CD14-positive monocyte (primary cell): ENCODE measurements at regions not wholly inside any gene's neighbourhood (a gene's known extent, or its start where the extent isn't known, plus 50 kb on each side); places are given as distances from the start of the nearest gene placed in this dataset.

Experiments used
- DNase-seq, 3 donors: peaks; one replicate each; pipeline ENCODE4 v3.0.0-alpha.2; 2011 to 2022
- H2AFZ ChIP-seq: 2 replicates; pipeline ENCODE4 v1.6.0; 2012; ENCODE audit warnings: mild to moderate bottlenecking, low read depth, low read length, inconsistent platforms; ENCODE audit not compliant: insufficient read depth, poor library complexity, severe bottlenecking
- H3K27ac ChIP-seq, 2 donors: 1 replicate in 1 of 2; 2 replicates in 1 of 2; pipeline ENCODE4 v1.5.1; 2012 to 2013; ENCODE audit warnings: low read length in 2 of 2, control low read depth in 1 of 2, inconsistent platforms in 1 of 2, low read depth in 1 of 2, mild to moderate bottlenecking in 1 of 2
- H3K27me3 ChIP-seq, 2 donors: one replicate each; pipeline versions ENCODE4 v1.6.0 to v1.6.1; 2011 to 2013; ENCODE audit warnings: low read length in 2 of 2; ENCODE audit not compliant: control insufficient read depth in 2 of 2, insufficient read depth in 2 of 2
- H3K36me3 ChIP-seq, 2 donors: replicated peaks in 1 of 2; 1 replicate in 1 of 2; 2 replicates in 1 of 2; pipeline versions ENCODE4 v1.5.1 to v1.6.1; 2012 to 2013; ENCODE audit warnings: low read length in 2 of 2, control low read depth in 1 of 2, inconsistent platforms in 1 of 2, mild to moderate bottlenecking in 1 of 2; ENCODE audit not compliant: insufficient read depth in 2 of 2, control insufficient read depth in 1 of 2
- H3K4me1 ChIP-seq, 2 donors: 1 replicate in 1 of 2; 2 replicates in 1 of 2; pipeline versions ENCODE4 v1.5.1 to v1.6.1; 2012 to 2013; ENCODE audit warnings: low read length in 2 of 2, control low read depth in 1 of 2, inconsistent platforms in 1 of 2, mild to moderate bottlenecking in 1 of 2, moderate library complexity in 1 of 2; ENCODE audit not compliant: insufficient read depth in 2 of 2, control insufficient read depth in 1 of 2
- H3K4me2 ChIP-seq: replicated peaks from 2 replicates; pipeline ENCODE3; 2012; ENCODE audit warnings: low read length, moderate library complexity, mild to moderate bottlenecking; ENCODE audit not compliant: poor library complexity, severe bottlenecking; ENCODE audit errors: extremely low read depth
- H3K4me3 ChIP-seq, 3 experiments: fragments of 200-600 bp in 1 of 3; sonication (generic) in 1 of 3; replicated peaks in 1 of 3; 1 replicate in 2 of 3; 2 replicates in 1 of 3; pipeline ENCODE4 v1.5.1; 2011 to 2013; ENCODE audit warnings: low read length in 3 of 3, mild to moderate bottlenecking in 3 of 3, control low read depth in 2 of 3, low read depth in 2 of 3, inconsistent platforms in 1 of 3, moderate library complexity in 1 of 3
- H3K79me2 ChIP-seq: 2 replicates; pipeline ENCODE4 v1.6.0; 2012; ENCODE audit warnings: mild to moderate bottlenecking, control low read depth, inconsistent platforms, low read length, moderate library complexity; ENCODE audit not compliant: insufficient read depth
- H3K9ac ChIP-seq: 2 replicates; pipeline ENCODE4 v1.6.0; 2017; ENCODE audit warnings: low read length, mild to moderate bottlenecking; ENCODE audit not compliant: insufficient read depth, poor library complexity, severe bottlenecking
- H3K9me3 ChIP-seq, 2 donors: replicated peaks in 1 of 2; 1 replicate in 1 of 2; 2 replicates in 1 of 2; pipeline versions ENCODE4 v1.5.1 to v1.6.1; 2012 to 2013; ENCODE audit warnings: low read length in 2 of 2, control low read depth in 1 of 2; ENCODE audit not compliant: control insufficient read depth in 1 of 2, insufficient read depth in 1 of 2
- H4K20me1 ChIP-seq: 2 replicates; pipeline ENCODE4 v1.6.0; 2012; ENCODE audit warnings: mild to moderate bottlenecking, low read length, control low read depth, moderate library complexity; ENCODE audit not compliant: insufficient read depth
- H3K27ac Mint-ChIP-seq, 7 donors: one replicate each; pipeline ENCODE4 v1.8.0; 2020; ENCODE audit warnings: mild to moderate bottlenecking in 7 of 7, mixed read lengths in 7 of 7, moderate library complexity in 6 of 7, inconsistent platforms in 2 of 7
- H3K27me3 Mint-ChIP-seq, 3 donors: one replicate each; pipeline ENCODE4 v1.8.0; 2021 to 2022; ENCODE audit warnings: low read depth in 3 of 3, mild to moderate bottlenecking in 3 of 3, mixed read lengths in 3 of 3, moderate library complexity in 3 of 3, inconsistent platforms in 1 of 3
- H3K36me3 Mint-ChIP-seq, 2 donors: one replicate each; pipeline ENCODE4 v1.8.0; 2020; ENCODE audit warnings: mixed read lengths in 2 of 2, inconsistent platforms in 1 of 2, mild to moderate bottlenecking in 1 of 2
- H3K4me1 Mint-ChIP-seq: one replicate; pipeline ENCODE4 v1.8.0; 2020; ENCODE audit warnings: mild to moderate bottlenecking, mixed read lengths
- H3K4me3 Mint-ChIP-seq, 2 donors: one replicate each; pipeline ENCODE4 v1.8.0; 2020; ENCODE audit warnings: mild to moderate bottlenecking in 2 of 2, mixed read lengths in 2 of 2, moderate library complexity in 1 of 2
- H3K9me3 Mint-ChIP-seq, 7 donors: one replicate each; pipeline ENCODE4 v1.8.0; 2020 to 2022; ENCODE audit warnings: mixed read lengths in 7 of 7, mild to moderate bottlenecking in 6 of 7, moderate library complexity in 6 of 7, inconsistent platforms in 2 of 7
- CTCF ChIP-seq: fragments of 200-600 bp; IDR thresholded peaks from one replicate; pipeline ENCODE4 v1.8.0; 2022; ENCODE audit warnings: antibody characterized with exemption, mild to moderate bottlenecking
- WGBS: methylation state at CpG from one replicate; pipeline ENCODE4 v1.1.5; 2013; ENCODE audit warnings: missing lambda C conversion rate; ENCODE audit not compliant: insufficient coverage; 5-methylcytosine and 5-hydroxymethylcytosine counted together
- intact Hi-C, 2 donors: fragments of 100-400 bp; cut with micrococcal nuclease; formaldehyde crosslinking; loops; one replicate each; pipeline versions ENCODE4 v1.15.0 to v1.15.1; 2023

- intact Hi-C loops = no loop called here
These were observed 641.6 kb downstream of the RFPL4B start for GRCh38 chr6:112988748-112989147.

GRCh38 chr6:112990971-112991370 lies 643.8 kb downstream of the RFPL4B start:
- Histone ChIP-seq H3K79me2 (no peaks in the 10 kb centered on the region), H3K27ac (no peak overlapping the region), H3K4me2 (no peak overlapping the region), H4K20me1 (no peaks in the 10 kb centered on the region), H3K4me3 (no peak overlapping the region), H2AFZ (no peak overlapping the region), H3K9me3 (peaks cover 0 to 4% of the 10 kb centered on the region in 2 donors), H3K4me1 (no peaks in the 10 kb centered on the region), H3K27me3 (no peaks in the 10 kb centered on the region), H3K9ac (no peak overlapping the region), H3K36me3 (no peaks in the 10 kb centered on the region)
- no peak for TF ChIP-seq CTCF
- Mint-ChIP-seq H3K4me3 (no peak overlapping the region), H3K36me3 (no peaks in the 10 kb centered on the region), H3K9me3 (peaks cover 2 to 11% (median 8%) of the 10 kb centered on the region in 7 donors), H3K27me3 (no peaks in the 10 kb centered on the region), H3K4me1 (no peaks in the 10 kb centered on the region), H3K27ac (no peak overlapping the region)
- intact Hi-C loops = no loop called here
- no peak for DNase-seq

More at GRCh38 chr6:112988748-112989147, 641.6 kb downstream of the RFPL4B start:
- H3K4me1 ChIP-seq = no peaks in the 10 kb centered on the region
- H3K9ac ChIP-seq = no peak overlapping the region
- Mint-ChIP-seq H3K4me3 (no peak overlapping the region), H3K27me3 (no peaks in the 10 kb centered on the region), H3K4me1 (no peaks in the 10 kb centered on the region), H3K36me3 (no peaks in the 10 kb centered on the region), H3K9me3 (peaks cover 2 to 11% (median 8%) of the 10 kb centered on the region in 7 donors), H3K27ac (no peak overlapping the region)
- WGBS = no CpG with 5 or more reads among the region's 1 CpG
- no peak overlapping the region for H3K27ac ChIP-seq
- no peak for DNase-seq
- peaks cover 0 to 4% of the 10 kb centered on the region in 2 donors for H3K9me3 ChIP-seq
- no peaks in the 10 kb centered on the region for H3K27me3 ChIP-seq
- H3K79me2 ChIP-seq = no peaks in the 10 kb centered on the region
- no peak overlapping the region for H3K4me2 ChIP-seq
- no peak overlapping the region for H3K4me3 ChIP-seq
- no peaks in the 10 kb centered on the region for H4K20me1 ChIP-seq
- no peak overlapping the region for H2AFZ ChIP-seq
- no peak for TF ChIP-seq CTCF
- H3K36me3 ChIP-seq = no peaks in the 10 kb centered on the region
